Activated CD4-positive, alpha-beta T cell treated with anti-CD3 and anti-CD28 coated beads, Interleukin-2, amount 10 ng/mL, durations not matched to agents 7 days and 5 days (primary cell): ENCODE measurements at regions not wholly inside any gene's neighbourhood (a gene's known extent, or its start where the extent isn't known, plus 50 kb on each side); places are given as distances from the start of the nearest gene placed in this dataset.
A peak's percentile ranks its signal among the peaks of the same experiment; 100 is the strongest.
"Not testable (repeated sequence)": the region's sequence is repeated elsewhere in the genome, so short reads cannot be mapped to it uniquely, and the experiment has no call there.

Source experiments
- CTCF ChIA-PET: fragments of 350-600 bp; sonication (Branson Sonifier 250); formaldehyde crosslinking; loops from one replicate; lab custom pipeline; 2021; ENCODE audit warnings: antibody characterized with exemption; lab: Charles Lee
- POLR2A ChIA-PET: fragments of 350-600 bp; sonication (Branson Sonifier 250); formaldehyde crosslinking; loops from one replicate; lab custom pipeline; 2021; ENCODE audit warnings: antibody characterized with exemption; lab: Charles Lee
- DNase-seq: peaks from one replicate; pipeline ENCODE4 v3.0.0-alpha.2; 2020
- H3K27ac Mint-ChIP-seq: one replicate; pipeline ENCODE4 v1.8.0; 2021; ENCODE audit warnings: mild to moderate bottlenecking, moderate library complexity, mixed read lengths
- H3K27me3 Mint-ChIP-seq: one replicate; pipeline ENCODE4 v1.8.0; 2021; ENCODE audit warnings: mixed read lengths
- H3K36me3 Mint-ChIP-seq: one replicate; pipeline ENCODE4 v1.8.0; 2021; ENCODE audit warnings: low read depth, mixed read lengths
- H3K4me1 Mint-ChIP-seq: one replicate; pipeline ENCODE4 v1.8.0; 2021; ENCODE audit warnings: mixed read lengths
- H3K4me3 Mint-ChIP-seq: one replicate; pipeline ENCODE4 v1.8.0; 2021; ENCODE audit warnings: mild to moderate bottlenecking, moderate library complexity, mixed read lengths
- H3K9me3 Mint-ChIP-seq: one replicate; pipeline ENCODE4 v1.8.0; 2021; ENCODE audit warnings: mixed read lengths

DNA sequence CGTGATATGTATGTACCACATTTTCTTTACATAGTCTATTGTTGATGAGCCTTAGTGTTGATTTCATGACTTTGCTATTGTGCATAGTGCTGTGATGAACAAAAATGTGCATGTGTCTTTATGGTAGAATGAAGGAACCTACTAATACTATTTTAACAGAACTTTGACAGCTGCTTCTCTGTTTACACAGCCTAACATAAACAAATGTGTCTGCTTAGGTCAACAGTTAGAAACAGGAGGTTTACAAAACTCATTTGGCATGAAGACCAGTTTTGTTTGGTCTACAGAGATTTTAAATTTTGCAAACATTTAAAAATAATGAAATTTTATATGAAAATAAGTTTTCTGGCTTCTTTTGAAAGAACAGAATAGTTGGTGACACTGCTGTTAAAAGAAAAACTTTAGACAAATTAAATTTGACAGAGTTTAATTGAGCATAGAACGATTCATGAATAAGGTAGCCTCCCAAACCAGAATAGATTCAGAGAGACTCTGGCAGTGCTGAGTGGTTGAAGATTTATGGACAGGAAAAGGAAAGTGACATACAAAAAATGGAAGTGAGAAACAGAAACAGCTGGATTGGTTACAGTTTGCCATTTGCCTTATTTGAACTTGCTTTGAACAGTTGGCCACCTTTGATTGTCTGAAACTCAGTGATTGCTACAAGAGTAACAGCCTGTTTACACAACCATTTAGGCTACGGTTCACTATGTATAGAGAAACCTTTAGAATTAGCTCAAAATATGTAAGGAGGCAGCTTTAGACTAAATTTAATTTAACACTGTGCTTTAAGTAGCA lies 715.8 kb upstream of the HS3ST5 start:
- no peaks in the 10 kb centered on the region for H3K36me3 Mint-ChIP-seq
- H3K27me3 Mint-ChIP-seq = no peaks in the 10 kb centered on the region
- H3K27ac Mint-ChIP-seq = no peak overlapping the region
- peaks cover 3% of the 10 kb centered on the region for H3K9me3 Mint-ChIP-seq
- no peaks in the 10 kb centered on the region for H3K4me1 Mint-ChIP-seq
- DNase-seq = no peak
- ChIA-PET POLR2A (no interaction called here), CTCF (no interaction called here)
- no peak overlapping the region for H3K4me3 Mint-ChIP-seq

DNA sequence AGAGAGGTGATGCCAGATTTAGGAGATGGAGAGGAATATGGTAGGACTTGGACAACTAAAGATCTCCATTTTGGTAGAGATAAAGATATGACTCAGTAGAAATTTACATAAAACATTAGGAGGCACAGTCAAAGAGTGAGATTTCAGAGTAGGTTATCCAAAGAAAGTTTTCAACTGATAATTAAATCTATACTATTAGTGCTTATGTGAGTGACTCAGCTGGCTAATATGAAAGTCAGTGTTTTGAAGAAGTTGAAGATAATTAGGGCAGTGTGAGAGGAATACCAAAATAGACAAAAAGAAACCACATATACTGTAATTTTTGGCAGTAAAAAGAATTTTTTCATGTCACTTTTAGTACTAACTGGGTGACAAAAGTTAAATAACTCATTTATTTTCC lies 712.8 kb upstream of the HS3ST5 start:
- Mint-ChIP-seq H3K4me1 (no peaks in the 10 kb centered on the region), H3K27ac (no peak overlapping the region), H3K27me3 (no peaks in the 10 kb centered on the region), H3K36me3 (no peaks in the 10 kb centered on the region), H3K4me3 (no peak overlapping the region), H3K9me3 (peaks cover 5% of the 10 kb centered on the region)
- DNase-seq = no peak
- ChIA-PET POLR2A (no interaction called here), CTCF (no interaction called here)

DNA sequence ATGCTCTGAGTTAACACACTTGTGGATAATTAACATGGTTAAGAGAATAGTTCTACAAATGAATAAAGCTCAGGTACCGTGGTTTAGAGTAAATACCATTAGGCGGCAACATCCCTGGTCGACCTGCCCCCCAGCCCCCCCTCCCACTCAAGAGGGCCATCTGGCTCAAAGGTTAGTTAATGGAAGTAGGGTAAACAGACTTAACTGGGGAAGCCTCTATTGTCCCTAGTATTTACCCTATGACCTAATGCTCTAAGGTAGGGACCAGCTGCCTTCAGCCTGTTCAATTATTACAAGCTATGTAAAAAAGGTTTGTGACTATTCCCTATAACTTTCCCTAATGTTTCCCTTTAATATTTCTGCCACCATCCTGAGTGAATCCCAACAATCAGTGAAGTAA lies 711.4 kb upstream of the HS3ST5 start:
- H3K27me3 Mint-ChIP-seq, H3K9me3 Mint-ChIP-seq, H3K27ac Mint-ChIP-seq, DNase-seq, H3K4me3 Mint-ChIP-seq, CTCF ChIA-PET, POLR2A ChIA-PET, H3K4me1 Mint-ChIP-seq, H3K36me3 Mint-ChIP-seq: not testable (repeated sequence)

DNA sequence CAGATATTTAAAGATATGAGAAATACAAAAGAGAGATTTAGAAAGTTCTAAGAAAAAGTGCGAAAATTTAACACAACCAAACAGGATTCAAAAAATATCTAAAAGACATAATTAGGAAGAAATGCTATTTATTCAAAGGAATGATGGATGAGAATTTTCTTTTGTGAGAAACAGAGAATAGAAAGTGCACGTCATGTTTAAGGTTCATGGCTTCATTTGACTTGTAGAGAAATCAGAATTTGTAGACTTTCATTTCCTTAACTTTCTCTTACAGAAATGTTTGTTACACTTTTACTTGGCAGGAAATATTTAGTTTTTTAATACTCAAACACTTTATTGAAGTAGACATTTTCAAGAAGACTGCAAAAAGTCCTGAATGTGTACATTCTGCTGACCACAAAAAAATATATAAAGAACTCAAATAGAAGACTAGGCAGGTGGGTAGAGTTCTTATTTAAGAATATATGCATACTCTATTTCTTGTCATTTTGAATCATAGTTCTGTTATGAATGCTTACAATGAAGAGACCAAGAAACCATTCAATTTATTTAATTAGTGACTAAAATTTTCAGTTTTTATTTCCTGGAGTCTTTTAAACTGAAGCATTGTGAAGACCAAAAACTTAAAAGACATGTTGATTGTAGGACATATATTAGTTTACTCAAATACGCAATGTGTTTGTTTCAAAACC lies 710.5 kb upstream of the HS3ST5 start:
- H3K27ac Mint-ChIP-seq = no peak overlapping the region
- POLR2A ChIA-PET = no interaction called here
- no peak for DNase-seq
- H3K36me3 Mint-ChIP-seq = no peaks in the 10 kb centered on the region
- no peaks in the 10 kb centered on the region for H3K27me3 Mint-ChIP-seq
- H3K4me1 Mint-ChIP-seq = no peaks in the 10 kb centered on the region
- H3K9me3 Mint-ChIP-seq = peaks cover 5% of the 10 kb centered on the region
- CTCF ChIA-PET = no interaction called here
- no peak overlapping the region for H3K4me3 Mint-ChIP-seq

- ChIA-PET CTCF (no interaction called here), POLR2A (no interaction called here)
- Mint-ChIP-seq H3K4me1 (no peaks in the 10 kb centered on the region), H3K27ac (no peak overlapping the region), H3K4me3 (no peak overlapping the region), H3K36me3 (no peaks in the 10 kb centered on the region), H3K27me3 (no peaks in the 10 kb centered on the region), H3K9me3 (peaks cover 2% of the 10 kb centered on the region)
- no peak for DNase-seq
Measured at GRCh38 chr6:115016593-115016992, 673.8 kb upstream of the HS3ST5 start.

GRCh38 chr6:115004982-115005381 lies 662.2 kb upstream of the HS3ST5 start:
- H3K27ac Mint-ChIP-seq = no peak overlapping the region
- no peak for DNase-seq
- no peaks in the 10 kb centered on the region for H3K4me1 Mint-ChIP-seq
- no peaks in the 10 kb centered on the region for H3K36me3 Mint-ChIP-seq
- peaks cover 14% of the 10 kb centered on the region for H3K9me3 Mint-ChIP-seq
- no peaks in the 10 kb centered on the region for H3K27me3 Mint-ChIP-seq
- POLR2A ChIA-PET = no interaction called here
- H3K4me3 Mint-ChIP-seq = no peak overlapping the region
- CTCF ChIA-PET = no interaction called here

GRCh38 chr6:115004204-115004603 lies 661.4 kb upstream of the HS3ST5 start:
- Mint-ChIP-seq H3K27ac (no peak overlapping the region), H3K27me3 (no peaks in the 10 kb centered on the region), H3K4me1 (no peaks in the 10 kb centered on the region), H3K4me3 (no peak overlapping the region), H3K36me3 (no peaks in the 10 kb centered on the region), H3K9me3 (peaks cover 13% of the 10 kb centered on the region)
- CTCF ChIA-PET = interaction anchor here (0.6 to 0.7 kb wide), 2 partner anchors 17 to 46 kb away, joined by 3 to 4 read pairs; no protein-coding TSS in a partner anchor
- POLR2A ChIA-PET = no interaction called here
- DNase-seq = no peak

DNA sequence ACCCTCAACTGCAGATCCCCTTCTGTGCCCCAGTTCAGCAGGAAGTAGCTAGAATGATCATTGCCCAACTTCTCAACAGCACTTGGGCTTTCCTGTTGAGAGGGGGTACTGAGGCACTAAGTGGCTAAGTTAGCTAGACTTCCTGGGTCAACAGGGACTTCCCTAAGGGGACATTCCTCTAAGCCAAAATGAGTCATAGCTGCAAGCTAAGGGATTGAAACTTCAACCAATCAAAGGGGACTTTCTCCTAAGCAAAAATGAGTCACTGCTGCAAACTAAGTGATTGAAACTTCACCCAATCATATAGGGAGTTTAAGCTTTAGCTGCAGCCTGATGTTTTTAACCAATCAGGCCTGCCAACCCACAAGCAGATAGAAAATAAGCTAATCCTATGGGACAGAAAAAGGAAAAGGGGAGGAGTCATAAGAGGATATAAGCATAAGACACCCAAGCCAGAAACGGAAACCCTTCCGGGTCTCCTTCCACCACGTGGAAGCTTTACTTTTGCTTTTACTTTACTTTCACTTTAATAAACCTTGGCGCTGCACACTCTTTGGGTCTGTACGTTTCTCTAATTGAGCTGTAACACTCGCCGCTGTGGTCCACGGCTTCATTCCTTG lies 659.0 kb upstream of the HS3ST5 start:
- Mint-ChIP-seq H3K27ac (no peak overlapping the region), H3K4me3 (no peak overlapping the region), H3K4me1 (no peaks in the 10 kb centered on the region), H3K9me3 (peaks cover 13% of the 10 kb centered on the region), H3K36me3 (no peaks in the 10 kb centered on the region), H3K27me3 (no peaks in the 10 kb centered on the region)
- ChIA-PET POLR2A (no interaction called here), CTCF (no interaction called here)
- DNase-seq = no peak

- CTCF ChIA-PET = no interaction called here
- no peak for DNase-seq
- H3K4me3 Mint-ChIP-seq = no peak overlapping the region
Measured at GRCh38 chr6:115000736-115001135, 657.9 kb upstream of the HS3ST5 start.

GRCh38 chr6:114998492-114998891 lies 655.7 kb upstream of the HS3ST5 start:
- Mint-ChIP-seq H3K27ac (no peak overlapping the region), H3K4me3 (no peak overlapping the region), H3K27me3 (no peaks in the 10 kb centered on the region), H3K9me3 (peaks cover 13% of the 10 kb centered on the region), H3K4me1 (no peaks in the 10 kb centered on the region), H3K36me3 (no peaks in the 10 kb centered on the region)
- ChIA-PET POLR2A (no interaction called here), CTCF (no interaction called here)
- no peak for DNase-seq

More at GRCh38 chr6:115000736-115001135, 657.9 kb upstream of the HS3ST5 start:
- H3K9me3 Mint-ChIP-seq = peaks cover 13% of the 10 kb centered on the region
- no peaks in the 10 kb centered on the region for H3K36me3 Mint-ChIP-seq
- H3K27ac Mint-ChIP-seq = no peak overlapping the region
- POLR2A ChIA-PET = no interaction called here
- H3K4me1 Mint-ChIP-seq = no peaks in the 10 kb centered on the region
- no peaks in the 10 kb centered on the region for H3K27me3 Mint-ChIP-seq

DNA sequence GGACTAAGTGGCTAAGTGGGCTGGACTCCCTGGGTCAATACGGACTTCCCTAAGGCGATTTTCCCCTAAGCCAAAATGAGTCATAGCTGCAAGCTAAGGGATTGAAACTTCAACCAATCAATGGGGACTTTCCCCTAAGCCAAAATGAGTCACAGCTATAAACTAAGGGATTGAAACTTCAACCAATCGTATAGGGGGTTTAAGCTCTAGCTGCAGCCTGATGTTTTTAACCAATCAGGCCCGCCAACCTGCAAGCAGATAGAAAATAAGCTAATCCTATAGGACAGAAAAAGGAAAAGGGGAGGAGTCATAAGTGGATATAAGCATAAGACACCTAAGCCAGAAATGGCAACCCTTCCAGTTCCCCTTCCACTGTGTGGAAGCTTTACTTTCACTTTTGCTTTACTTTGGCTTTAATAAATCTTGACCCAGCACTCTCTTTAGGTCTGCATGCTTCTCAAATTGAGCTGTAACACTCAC lies 655.0 kb upstream of the HS3ST5 start:
- ChIA-PET CTCF (no interaction called here), POLR2A (no interaction called here)
- no peaks in the 10 kb centered on the region for H3K36me3 Mint-ChIP-seq
- no peak overlapping the region for H3K4me3 Mint-ChIP-seq
- H3K9me3 Mint-ChIP-seq = peaks cover 13% of the 10 kb centered on the region
- no peaks in the 10 kb centered on the region for H3K27me3 Mint-ChIP-seq
- no peak for DNase-seq
- no peak overlapping the region for H3K27ac Mint-ChIP-seq
- H3K4me1 Mint-ChIP-seq = no peaks in the 10 kb centered on the region

DNA sequence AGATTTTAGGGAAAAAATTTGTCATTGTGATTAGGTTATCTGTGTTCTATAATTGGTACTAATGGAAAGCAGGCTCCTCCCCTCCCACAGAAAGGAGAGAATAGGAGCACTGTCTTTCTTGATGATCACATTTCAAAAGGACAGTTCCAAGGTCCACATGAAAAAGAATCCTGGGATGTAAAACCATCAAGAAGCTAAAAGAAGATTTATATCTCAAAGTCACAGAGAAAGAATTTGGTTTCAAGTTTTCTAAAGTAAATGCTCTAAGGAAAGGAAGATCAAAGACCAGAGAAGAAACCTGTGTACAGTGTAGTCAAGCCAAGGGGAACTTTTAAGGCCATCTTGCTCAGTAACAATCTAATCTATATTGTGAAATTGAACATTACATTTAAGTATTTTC lies 652.7 kb upstream of the HS3ST5 start:
- Mint-ChIP-seq H3K9me3 (peaks cover 6% of the 10 kb centered on the region), H3K27ac (no peak overlapping the region), H3K4me1 (no peaks in the 10 kb centered on the region), H3K36me3 (no peaks in the 10 kb centered on the region), H3K27me3 (no peaks in the 10 kb centered on the region), H3K4me3 (no peak overlapping the region)
- POLR2A ChIA-PET = no interaction called here
- CTCF ChIA-PET = no interaction called here
- no peak for DNase-seq

DNA sequence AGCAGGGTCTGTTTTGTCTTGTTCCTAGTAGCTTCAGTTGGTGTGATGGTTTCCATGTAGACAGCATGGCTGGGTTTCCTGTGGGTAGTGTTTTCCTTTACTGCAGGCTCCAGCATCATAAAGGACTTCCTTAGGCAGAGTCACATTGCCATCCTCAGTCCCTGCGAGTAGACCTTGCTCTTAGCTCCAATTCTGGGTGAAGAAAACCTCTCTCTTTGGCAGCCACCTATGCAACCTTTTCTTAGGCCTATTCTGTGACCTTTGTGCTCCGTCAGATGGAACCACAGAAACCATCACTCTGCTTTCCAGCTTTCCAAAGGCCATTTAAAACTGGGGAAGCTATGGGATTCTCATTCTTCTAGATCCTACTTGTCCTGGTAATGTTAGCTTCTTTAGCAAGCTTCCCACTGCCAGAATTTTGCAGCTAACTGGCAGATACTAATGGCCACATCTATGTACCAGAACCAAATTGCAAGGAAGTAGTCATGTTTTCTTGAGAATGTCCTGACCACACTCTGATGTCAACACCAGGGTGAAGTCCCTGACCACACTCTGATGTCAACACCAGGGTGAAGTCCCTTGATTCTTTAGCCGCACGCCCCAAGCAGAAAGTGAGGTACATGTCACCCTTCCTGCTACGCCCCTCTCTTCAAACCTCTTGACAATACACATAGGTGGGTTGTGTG lies 646.6 kb upstream of the HS3ST5 start:
- Mint-ChIP-seq H3K4me3 (no peak overlapping the region), H3K9me3 (peaks cover 2% of the 10 kb centered on the region), H3K27me3 (no peaks in the 10 kb centered on the region), H3K36me3 (no peaks in the 10 kb centered on the region), H3K27ac (peak overlapping the region; percentile 70), H3K4me1 (peaks cover 9% of the 10 kb centered on the region)
- POLR2A ChIA-PET = no interaction called here
- CTCF ChIA-PET = no interaction called here
- DNase-seq = peak; percentile 43
